ENCODE measurements at regions not wholly inside any gene's neighbourhood (a gene's known extent, or its start where the extent isn't known, plus 50 kb on each side); places are given as distances from the start of the nearest gene placed in this dataset.

DNA sequence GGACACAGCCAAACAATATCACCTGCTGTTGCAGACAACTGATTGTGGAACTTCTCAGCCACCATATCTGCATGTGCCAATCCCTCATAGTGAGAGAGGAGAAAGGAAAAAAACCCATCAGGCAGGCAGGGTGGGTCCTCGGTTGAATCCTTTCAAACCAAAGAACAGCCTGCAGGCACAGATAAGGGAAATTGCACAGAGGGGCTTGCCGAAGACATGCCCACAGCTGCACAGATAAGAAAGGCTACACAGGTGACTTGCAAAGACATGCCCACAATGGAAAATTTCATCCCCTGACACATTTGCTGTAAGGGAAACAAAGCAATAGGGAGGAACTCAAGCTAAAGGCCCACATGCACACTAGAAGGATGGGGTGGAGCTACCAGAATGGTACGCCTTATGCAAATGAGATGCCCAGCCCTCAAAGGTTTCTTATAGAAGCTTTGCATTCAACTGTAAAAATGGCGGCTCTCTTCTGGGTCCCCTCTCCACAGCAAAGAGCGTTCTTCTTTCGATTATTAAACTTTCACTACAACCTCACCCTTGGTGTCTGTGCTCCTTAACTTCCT, 170.0 kb upstream of the TMPO start:
- Histone ChIP-seq H3K4me3 (no peak overlapping the region), H3K79me2 (ENCODE audit: control insufficient read depth, insufficient read depth, low read length) (no peaks in the 10 kb centered on the region), H4K20me1 (replicated peaks; ENCODE audit: control insufficient read depth, insufficient read depth, low read length) (no peaks in the 10 kb centered on the region), H3K27ac (ENCODE audit: extremely low read depth, low read depth, low read length) (no peak overlapping the region), H3K9ac (ENCODE audit: insufficient read depth in 1 of 2, low read depth in 2 of 2, low read length in 2 of 2) (no peak overlapping the region), H3K9me1 (ENCODE audit: control insufficient read depth, insufficient read depth, low read length) (no peaks in the 10 kb centered on the region), H3K9me3 (replicated peaks; ENCODE audit: control insufficient read depth, insufficient read depth, low read depth, low read length) (no peaks in the 10 kb centered on the region), H3K27me3 (ENCODE audit: control insufficient read depth in 2 of 2, insufficient read depth in 2 of 2, low read length in 2 of 2) (no peaks in the 10 kb centered on the region; a peak in 1 of 5 replicates), H3K4me2 (ENCODE audit: insufficient read depth, low read length) (no peak overlapping the region), H3K36me3 (ENCODE audit: control insufficient read depth, insufficient read depth, low read length) (no peaks in the 10 kb centered on the region), H2AFZ (ENCODE audit: low read depth, low read length) (no peak overlapping the region), H3K4me1 (replicated peaks in 1 of 2; ENCODE audit: control insufficient read depth in 2 of 2, insufficient read depth in 2 of 2, low read length in 2 of 2) (no peaks in the 10 kb centered on the region)
- DNase-seq (ENCODE audit: extremely low read depth in 1 of 4, low spot score in 3 of 4) (peak in 2 of 4 experiments; percentile 14 to 52), FAIRE-seq (peak; percentile 67), ATAC-seq (peak; percentile 89)
- ChIA-PET POLR2A (interaction anchor here (0.7 kb wide), 1 partner anchor 1625 kb away, joined by 4 read pairs; no protein-coding TSS in a partner anchor), CTCF (ENCODE audit: low intra/inter-chr PET ratio) (no interaction called here)
- no TSS peak for BruUV-seq (replicated peaks)
- intact Hi-C loops (cut with micrococcal nuclease): no loop called here
- WGBS (ENCODE audit: insufficient coverage, low coverage, missing lambda C conversion rate): 1% methylated on average over 6 of the region's 6 CpGs
- in situ Hi-C loops (cut with MboI): no loop called here
- TF ChIP-seq FOXM1 (IDR thresholded peaks at IDR 0.05; ENCODE audit: low read depth) (peak; percentile 27; the same call in 1 of the 2 replicates), FOXM1 (CRISPR knock-in tag; IDR thresholded peaks at IDR 0.05; ENCODE audit: low read depth) (no peak), LCOR (CRISPR knock-in tag; IDR thresholded peaks at IDR 0.05) (no peak), KLF16 (IDR thresholded peaks at IDR 0.05) (peak; percentile 67; the same call in 1 of the 2 replicates), NCOR1 (IDR thresholded peaks at IDR 0.05) (peak; percentile 64), SMAD4 (CRISPR knock-in tag; conservative IDR thresholded peaks at IDR 0.05) (0 out of 2 replicates have a peak, but pooled peaks have one; percentile 37), TEAD4 (IDR thresholded peaks at IDR 0.05; ENCODE audit: low read length) (peak; percentile 89), TEAD4 (CRISPR knock-in tag; IDR thresholded peaks at IDR 0.05; ENCODE audit: borderline replicate concordance) (no peak), HNRNPK (IDR thresholded peaks at IDR 0.05; ENCODE audit: low read depth, low read length, poor library complexity, severe bottlenecking) (no peak), KDM1A (IDR thresholded peaks at IDR 0.05) (peak; percentile 75 to 81), TAF7 (tag; IDR thresholded peaks at IDR 0.05) (no peak), DPF2 (IDR thresholded peaks at IDR 0.05) (0 out of 2 replicates have a peak, but pooled peaks have one; percentile 47), NONO (IDR thresholded peaks at IDR 0.05; ENCODE audit: low read depth in 2 of 2, low read length in 1 of 2) (no peak), ZNF695 (CRISPR knock-in tag; IDR thresholded peaks at IDR 0.05) (no peak), NR1H2 (CRISPR knock-in tag; IDR thresholded peaks at IDR 0.05) (no peak), TCF3 (CRISPR knock-in tag; IDR thresholded peaks at IDR 0.05) (peak; percentile 64), SOX6 (IDR thresholded peaks at IDR 0.05) (peak; percentile 69), PML (IDR thresholded peaks at IDR 0.05; ENCODE audit: low read length) (peak; percentile 65; the same call in 1 of the 2 replicates), RBM39 (optimal IDR thresholded peaks at IDR 0.05; ENCODE audit: low read depth, low read length) (no peak), SAFB2 (IDR thresholded peaks at IDR 0.05; ENCODE audit: borderline replicate concordance, low read depth, low read length, severe bottlenecking) (no peak), BHLHE40 (IDR thresholded peaks at IDR 0.05; ENCODE audit: low read length) (0 out of 2 replicates have a peak, but pooled peaks have one; percentile 15), SMARCA4 (IDR thresholded peaks at IDR 0.05) (0 out of 2 replicates have a peak, but pooled peaks have one; percentile 21), ZBED1 (IDR thresholded peaks at IDR 0.05) (no peak)
- TF ChIP-seq, protein P1, sequence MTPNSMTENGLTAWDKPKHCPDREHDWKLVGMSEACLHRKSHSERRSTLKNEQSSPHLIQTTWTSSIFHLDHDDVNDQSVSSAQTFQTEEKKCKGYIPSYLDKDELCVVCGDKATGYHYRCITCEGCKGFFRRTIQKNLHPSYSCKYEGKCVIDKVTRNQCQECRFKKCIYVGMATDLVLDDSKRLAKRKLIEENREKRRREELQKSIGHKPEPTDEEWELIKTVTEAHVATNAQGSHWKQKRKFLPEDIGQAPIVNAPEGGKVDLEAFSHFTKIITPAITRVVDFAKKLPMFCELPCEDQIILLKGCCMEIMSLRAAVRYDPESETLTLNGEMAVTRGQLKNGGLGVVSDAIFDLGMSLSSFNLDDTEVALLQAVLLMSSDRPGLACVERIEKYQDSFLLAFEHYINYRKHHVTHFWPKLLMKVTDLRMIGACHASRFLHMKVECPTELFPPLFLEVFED (CRISPR knock-in tag; conservative IDR thresholded peaks at IDR 0.05): no peak
- TF ChIP-seq, protein P2, sequence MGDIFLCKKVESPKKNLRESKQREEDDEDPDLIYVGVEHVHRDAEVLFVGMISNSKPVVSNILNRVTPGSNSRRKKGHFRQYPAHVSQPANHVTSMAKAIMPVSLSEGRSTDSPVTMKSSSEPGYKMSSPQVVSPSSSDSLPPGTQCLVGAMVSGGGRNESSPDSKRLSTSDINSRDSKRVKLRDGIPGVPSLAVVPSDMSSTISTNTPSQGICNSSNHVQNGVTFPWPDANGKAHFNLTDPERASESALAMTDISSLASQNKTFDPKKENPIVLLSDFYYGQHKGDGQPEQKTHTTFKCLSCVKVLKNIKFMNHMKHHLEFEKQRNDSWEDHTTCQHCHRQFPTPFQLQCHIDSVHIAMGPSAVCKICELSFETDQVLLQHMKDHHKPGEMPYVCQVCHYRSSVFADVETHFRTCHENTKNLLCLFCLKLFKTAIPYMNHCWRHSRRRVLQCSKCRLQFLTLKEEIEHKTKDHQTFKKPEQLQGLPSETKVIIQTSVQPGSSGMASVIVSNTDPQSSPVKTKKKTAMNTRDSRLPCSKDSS (IDR thresholded peaks at IDR 0.05; ENCODE audit: low read depth, partially characterized antibody): no peak

All from K562 (cell line).